GM19455 (cell line): ENCODE measurements at regions not wholly inside any gene's neighbourhood (a gene's known extent, or its start where the extent isn't known, plus 50 kb on each side); places are given as distances from the start of the nearest gene placed in this dataset.

ENCODE experiments used
- ATAC-seq: cut with Tn5 transposase; IDR thresholded peaks from one replicate; pipeline ENCODE4 v1.9.1; 2021; ENCODE audit not compliant: unreplicated experiment

DNA sequence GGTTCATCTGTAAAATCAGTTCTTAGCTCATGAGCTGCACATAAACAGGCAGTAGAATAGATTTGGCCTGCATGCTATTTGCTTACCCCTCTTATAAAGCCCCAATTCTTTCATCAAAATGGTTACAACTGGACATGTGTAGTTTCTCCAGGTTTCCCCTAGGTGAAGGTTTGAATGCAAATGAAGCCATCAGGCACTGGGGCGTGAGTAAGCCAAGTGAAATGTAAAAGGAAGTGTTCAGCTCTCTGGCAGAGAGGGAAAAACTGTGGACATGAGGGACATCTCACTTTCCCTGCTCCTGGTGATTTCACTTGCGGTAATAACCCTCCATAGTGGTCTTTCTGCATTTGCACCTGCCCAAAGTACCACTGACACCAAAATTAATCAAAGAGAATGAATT is 1402.3 kb upstream of the LRRTM1 start:
- no peak for ATAC-seq

DNA sequence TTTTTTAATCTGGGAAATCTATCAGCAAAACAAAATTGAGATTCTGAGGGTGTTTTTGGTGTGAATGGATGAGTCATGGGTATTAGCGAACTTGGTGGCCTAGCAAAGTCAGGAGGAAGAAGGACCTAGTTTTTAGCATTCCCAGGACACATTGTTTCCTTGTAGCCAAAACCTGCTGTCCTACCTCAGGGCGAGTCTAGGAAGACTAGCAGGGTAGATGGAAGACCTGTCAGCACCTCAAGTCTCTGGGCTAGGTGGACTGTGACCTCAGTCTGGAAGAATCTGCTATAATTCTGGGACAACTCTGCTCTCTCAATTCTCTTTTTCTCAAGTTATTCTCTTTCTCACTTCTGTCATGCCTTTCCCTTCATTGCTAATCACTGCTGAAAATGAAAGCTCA is 1399.3 kb upstream of the LRRTM1 start:
- no peak for ATAC-seq

DNA sequence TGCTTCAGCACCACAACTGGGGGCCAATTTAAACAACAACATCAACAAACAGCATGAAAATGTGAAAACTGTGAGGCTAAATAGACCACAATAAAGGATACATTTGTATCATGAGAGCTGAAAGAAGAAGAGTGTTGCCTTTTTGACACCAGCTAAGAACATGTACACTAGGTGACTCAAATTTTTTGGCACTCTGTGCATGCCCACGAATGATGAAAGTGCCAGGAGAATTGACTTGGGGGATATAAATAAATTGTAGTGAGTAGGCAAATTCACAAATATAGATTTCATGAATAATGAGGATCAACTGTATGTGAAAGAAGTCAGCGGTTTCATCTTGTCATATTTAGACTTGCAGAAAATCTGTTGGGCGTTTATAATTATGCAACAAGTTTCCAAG is 1388.0 kb upstream of the LRRTM1 start:
- ATAC-seq = no peak

DNA sequence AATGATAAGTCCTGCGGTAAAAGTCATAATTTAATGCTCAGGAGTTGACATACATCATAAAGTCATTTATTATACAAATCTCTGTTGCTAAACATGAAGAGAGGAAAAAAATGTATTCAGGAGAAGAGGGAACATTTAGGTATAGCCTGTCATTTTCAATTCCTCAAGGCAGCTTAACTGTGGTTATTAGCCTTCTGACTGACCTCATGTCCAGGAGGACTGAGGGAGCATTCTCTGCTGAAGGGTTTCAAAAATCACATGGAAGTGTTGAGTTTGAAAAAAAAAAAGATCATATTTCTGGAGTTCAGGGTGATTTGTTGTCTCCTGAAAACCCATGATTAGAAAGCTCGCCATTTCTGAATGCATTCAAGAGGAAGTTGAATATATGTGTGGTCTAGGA is 1371.1 kb upstream of the LRRTM1 start:
- ATAC-seq = no peak

DNA sequence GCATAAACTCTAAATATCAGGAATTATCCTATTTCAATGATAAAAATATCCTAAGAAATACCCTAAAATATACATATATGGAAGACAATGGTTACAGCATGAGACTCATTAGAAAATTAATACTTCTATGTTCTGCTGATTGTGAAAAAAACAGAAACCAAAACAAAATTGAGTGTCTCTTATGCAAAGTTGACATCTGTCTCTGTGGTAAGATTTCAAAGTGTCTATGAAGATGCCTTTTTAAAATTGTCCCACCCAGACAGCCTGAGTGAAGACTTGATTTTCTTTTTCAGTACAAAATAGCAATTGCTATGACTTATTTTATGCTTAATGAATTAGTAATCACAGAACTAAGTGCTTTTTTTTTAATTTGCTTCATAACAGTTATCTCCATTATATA is 1368.4 kb upstream of the LRRTM1 start:
- no peak for ATAC-seq

DNA sequence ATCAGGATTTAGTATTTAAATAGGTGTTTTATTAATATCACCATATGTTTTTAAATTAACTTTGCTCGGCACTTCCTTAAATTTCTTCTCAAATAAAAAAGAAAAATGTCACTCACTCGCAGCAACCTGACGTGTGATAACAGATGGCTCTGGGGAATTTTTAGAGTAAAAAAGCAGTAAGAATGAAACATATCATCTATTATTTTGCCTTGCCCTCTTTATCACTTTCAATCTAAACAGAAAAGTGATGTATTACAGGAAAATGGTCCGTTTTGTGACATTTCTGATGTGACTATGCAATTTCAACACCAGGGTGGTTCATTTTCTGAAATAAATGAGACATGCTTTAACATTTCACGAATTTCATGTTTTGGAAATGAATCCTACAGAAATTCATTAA is 1368.0 kb upstream of the LRRTM1 start:
- ATAC-seq = no peak

DNA sequence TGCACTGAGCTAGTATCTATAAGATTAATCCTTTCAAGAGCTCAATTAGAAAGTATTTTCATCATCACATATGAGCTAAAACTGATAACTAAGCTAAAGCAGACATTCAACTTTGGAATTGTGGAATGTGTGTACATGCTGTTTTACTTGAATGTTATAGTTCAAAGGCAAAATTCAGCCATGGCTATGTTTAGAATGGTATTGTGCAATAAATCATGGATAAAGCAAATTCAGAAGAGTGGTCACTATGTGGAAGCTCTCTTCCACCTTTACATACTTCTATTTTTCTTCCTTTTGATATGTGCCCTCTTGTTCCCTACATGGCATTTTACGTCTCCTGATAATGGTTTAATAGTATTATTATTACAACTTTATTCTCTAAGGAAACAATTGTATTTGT is 1366.3 kb upstream of the LRRTM1 start:
- ATAC-seq = no peak

DNA sequence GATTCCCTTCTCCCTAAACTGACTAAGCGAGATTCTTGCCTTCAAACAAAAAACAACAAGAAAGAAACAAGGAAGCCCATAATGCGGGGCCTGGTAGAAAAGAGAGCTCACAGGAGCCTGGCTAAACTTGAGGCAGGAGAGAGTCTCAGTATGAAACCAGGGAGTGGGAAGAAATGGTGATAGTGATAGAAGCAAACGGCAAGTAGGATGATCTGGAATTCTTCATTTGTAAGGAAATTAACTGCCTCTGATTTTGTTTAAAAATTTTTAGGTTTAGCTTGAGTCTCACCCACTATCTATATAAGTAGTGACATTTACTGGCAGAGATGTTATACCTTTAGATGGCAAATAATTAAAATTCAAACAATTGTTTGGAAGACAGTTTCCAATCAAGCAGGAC is 1356.5 kb upstream of the LRRTM1 start:
- ATAC-seq = no peak

DNA sequence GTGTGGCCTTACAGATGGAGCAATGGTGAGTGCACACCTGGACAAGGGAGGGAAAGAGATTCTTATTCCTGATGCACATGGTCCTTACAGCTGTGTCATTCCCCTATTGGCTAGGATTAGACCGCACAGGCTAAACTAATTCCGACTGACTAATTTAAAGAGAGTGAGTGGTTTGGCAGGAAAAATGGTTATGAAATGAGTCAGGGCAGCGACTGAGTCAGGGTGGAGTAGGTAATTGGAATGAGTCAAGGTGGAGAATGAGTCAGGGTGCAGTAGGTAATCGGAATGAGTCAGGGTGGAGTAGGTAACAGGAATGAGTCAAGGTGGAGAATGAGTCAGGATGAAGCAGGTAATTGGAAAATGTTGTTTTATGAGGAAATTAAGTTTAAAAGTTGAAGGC is 1353.7 kb upstream of the LRRTM1 start:
- ATAC-seq = no peak

DNA sequence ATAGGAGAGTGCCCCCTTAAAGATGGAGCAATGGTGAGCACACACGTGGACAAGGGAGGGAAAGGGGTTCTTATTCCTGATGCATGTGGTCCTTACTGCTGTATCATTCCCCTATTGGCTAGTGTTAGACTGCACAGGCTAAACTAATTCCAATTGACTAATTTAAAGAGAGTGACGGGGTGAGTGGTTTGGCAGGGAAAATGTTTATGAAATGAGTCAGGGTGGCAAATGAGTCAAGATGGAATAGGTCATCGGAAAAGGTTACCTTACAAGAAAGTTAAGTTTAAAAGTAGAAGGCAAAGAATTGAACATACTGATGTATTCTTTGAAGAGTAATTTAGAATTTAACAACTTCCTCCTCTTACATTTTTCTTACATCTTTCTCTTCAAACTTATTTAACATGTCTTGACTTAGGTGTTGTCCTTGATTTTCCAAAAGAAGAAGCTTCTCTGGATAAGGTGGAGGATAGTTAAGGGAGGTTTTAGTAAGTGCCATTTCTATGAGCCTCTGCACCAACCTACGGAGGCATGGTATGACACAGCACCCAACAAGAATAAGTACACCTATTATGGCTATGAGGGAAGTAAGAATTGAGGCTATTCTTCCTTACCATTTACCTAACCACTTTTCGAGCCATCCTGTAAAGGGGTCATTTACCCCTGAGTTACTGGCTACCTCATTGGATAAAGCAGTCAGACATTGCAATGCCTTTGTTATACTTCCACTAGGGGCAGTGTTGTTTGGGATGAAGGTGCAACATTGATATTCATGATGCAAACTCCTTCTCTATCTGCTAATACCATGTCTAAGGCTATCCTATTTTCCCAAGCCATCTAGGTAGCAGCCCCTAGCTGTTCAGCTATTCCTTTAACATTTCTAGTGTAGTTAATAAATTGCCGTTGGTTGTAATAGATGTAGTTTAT is 1345.8 kb upstream of the LRRTM1 start:
- no peak for ATAC-seq

DNA sequence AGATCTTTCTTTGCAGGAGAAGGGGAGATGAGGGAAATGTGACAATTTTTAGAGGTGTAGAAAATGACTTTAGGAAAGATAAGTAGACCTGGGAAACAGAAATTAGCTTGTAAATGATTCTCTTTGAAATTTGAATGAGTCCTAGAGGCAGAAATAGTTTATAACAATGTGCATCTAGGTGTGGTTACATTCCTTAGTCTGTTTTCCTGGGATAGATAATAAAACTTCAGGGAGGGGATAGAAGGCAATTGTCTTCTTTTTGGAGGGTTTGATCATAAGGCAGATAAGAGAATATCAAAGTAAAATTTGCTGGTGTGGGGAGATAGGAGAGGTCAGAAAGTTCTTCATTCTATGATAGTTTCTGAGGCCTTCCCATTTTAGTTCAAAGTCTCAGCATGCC is 1344.3 kb upstream of the LRRTM1 start:
- no peak for ATAC-seq

DNA sequence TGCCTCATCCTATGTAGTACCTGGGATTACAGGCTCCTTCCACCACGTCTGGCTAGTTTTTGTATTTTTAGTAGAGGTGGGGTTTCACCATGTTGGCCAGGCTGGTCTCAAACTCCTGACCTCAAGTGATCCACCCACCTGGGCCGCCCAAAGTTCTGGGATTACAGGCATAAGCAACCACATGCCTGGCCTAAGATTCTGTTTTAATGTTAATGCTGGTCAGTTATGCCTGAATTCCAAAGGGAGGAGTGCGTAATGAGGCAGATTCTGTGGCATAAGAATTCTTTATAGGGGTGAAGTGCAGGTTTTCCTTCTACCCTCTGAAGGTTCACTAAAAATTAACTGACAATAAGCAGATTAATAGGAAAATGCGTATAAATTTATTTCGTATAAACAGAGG is 1343.8 kb upstream of the LRRTM1 start:
- ATAC-seq = no peak

DNA sequence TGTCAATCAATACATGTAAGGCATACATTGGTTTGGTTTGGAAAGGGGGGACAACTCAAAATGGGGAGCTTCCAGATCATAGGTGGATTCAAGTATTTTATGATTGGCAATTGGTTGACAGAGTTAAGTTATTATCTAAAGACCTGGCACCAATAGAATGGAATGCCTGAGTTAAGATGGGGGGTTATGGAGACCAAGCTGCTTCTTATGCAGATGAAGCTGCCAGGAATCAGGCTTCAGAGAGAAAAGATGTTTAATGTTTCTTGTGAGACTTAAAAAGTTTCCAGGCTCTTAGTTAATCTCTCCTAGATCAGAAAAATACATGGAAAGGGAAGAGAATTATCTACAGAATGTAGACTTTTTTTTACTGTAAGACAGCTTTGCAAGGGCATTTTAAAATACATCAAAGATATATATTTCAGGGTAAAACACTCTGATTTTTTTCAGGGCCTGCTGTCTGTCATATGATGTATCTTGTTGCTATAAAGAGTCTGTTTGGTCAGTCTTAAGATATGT is 1343.2 kb upstream of the LRRTM1 start:
- no peak for ATAC-seq

DNA sequence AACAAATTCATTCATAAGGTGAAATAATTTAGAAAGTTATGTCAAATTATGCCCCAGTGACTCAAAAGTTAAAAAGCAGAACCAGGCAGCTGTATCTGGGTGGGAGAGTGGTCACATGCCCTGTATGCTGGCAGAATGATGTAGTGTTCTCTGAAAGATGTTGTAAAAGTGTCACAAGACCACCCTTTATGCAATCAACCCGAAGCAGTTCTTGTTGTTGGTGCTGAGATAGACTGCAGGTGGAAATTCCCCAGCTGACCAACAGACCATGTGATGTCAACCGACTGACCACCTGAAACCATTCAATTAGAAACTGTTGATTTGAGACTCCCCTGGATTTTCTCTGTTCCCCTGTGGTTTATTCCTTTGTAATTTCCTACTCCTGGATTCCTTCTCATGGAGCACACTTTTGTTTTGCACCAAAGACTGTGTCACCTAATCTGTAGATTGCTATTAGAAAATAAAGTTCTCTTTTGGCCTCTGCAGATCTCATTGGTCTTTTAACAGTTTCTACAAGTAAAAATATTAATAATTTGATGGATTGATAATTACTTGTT is 1341.3 kb upstream of the LRRTM1 start:
- no peak for ATAC-seq

DNA sequence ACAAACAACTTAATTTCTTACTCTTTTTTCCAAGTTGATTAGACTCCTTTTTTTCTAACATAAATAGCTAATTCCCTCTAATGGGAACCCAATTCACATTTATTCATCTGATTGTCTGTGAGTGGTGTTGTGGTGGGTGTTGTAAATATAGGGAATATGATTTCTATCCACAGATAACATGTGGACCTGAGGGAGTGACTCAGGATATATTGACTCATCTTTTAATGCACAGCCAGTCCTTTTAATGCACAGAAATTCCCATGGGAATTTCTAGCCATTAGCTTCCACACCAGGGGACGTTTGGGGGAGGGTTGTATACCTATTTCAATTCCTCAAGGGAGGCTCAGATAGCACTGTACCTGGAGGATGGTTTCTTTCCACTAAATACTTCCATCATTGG is 1339.6 kb upstream of the LRRTM1 start:
- no peak for ATAC-seq

DNA sequence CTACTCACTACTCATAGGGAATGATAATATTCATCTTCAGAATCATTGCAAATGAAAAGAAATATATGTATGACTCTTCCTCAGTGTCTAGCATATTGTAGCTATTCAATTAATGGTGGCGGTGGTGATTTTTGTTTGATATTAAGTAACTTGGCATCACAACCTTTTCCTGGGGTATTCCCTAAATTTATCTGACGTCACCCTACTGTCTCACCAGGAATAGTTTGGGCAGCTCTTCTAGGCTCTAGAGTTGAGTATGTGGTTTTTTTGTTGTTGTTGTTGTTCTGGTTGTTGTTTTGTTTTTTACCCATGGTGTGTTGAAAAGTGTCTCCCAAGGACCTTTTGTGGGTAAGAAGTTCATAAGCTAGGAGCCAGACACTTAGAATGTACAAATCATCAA is 1320.3 kb upstream of the LRRTM1 start:
- no peak for ATAC-seq

DNA sequence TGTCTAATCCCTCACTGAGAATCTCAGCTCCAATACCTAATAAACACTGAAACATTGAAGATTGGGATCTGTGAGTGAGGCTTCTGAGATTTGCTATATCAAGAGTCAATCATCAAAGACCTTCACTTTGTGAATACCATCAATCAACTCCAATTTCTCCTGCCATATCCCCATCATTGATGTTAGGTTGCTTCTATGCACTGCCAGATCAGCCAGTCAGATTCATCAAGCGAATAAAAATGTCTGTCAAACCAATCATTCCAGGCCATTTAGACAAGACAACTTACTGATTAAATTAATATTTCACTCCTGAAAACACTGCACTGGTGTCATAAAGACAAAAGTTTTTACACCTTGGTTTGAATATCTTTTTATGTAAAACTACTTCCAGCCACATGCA is 1295.5 kb upstream of the LRRTM1 start:
- no peak for ATAC-seq

DNA sequence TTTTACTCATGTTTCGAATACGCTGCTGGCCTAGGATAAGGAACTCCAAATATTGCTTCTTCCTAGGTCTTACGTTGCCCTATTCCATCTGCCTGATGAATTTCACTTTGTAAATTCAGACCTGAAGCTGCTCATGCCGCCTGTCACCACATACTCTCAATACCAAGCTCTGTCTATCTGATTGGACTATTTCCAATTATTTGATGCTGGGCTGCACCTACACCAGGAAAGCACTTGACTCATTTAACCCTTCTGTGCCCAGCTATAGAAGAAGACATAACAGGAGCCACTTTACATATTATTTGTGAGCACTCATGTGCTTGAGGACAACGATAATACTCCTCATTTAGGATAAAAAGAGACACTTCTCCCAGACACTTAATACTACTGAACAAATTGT is 1293.9 kb upstream of the LRRTM1 start:
- ATAC-seq = no peak

DNA sequence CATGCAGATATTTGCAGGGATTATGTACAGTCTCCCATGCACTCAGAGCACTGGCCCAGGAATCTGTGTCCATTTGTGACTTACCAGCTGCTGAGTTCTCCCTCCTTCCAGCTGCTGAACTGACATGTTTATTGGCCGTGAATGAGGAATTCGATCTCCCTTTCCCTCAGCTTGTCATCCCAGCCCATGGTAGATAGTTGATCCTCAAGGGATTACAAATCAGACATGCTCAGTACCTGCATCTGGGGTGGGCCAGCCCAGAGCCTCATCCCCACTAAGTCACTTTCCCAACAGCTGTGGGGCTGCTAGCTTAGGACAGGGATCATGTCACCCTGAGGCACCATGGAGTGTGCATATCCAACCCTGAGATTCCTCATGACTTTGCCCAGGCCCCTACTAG is 1284.9 kb upstream of the LRRTM1 start:
- no peak for ATAC-seq

DNA sequence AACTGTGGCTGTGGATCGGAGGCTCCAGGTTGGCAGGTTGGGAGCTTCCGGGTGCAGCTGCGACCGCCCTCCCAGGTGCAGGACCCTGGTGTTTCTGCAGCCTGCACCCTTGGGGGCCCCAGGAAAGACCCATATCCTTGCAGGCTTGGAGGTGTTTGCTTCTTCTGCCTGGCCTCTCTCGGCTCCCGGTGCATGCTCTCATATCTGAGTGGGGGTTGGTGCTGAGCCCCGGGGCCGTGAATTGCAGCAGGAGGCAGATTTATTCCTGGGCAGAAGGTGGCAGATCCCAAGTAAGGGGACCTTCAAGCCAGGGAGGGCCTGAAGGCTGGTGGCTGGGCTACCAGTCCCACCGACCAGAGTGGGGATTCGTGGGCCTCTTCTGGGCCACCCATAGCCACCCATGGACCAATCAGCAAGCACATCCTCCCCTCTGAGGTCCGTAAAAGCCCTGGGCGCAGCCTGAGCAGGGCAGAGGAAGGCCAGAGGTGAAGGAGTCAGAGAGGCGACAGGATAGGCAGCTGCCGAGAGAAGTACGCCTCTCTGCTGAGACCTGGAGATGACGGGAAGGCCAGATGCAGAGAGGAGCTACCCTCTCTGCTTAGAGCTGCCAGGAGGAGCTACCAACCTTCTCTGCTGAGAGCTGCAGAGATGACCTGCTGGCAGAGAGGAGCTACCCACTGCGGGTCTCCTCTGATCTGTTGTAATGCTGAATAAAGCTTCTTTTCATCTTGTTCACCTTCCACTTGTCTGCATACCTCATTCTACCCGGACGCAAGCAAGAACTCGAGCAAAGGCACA is 1279.0 kb upstream of the LRRTM1 start:
- ATAC-seq = no peak

DNA sequence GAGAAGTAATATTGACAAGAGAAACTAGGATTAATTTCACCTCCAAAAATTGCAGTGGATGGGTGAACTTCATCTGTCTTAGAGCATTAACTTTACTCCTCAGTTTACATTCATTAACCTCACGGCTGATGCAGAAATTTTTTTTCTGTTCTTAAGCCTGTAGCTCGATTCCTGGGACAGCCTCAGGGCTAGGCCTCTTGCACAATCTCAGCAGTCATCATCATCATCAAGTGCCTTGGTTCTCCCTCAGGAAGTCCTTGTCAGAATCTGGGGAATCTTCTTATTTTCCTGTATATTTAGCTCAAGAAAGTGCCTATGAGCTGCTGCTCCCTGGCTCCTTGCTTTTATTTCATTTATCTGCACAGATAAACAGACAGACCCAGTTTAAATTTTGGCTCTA is 1272.2 kb upstream of the LRRTM1 start:
- ATAC-seq = no peak
